Endodermal cell (in vitro differentiated cells): ENCODE measurements at regions not wholly inside any gene's neighbourhood (a gene's known extent, or its start where the extent isn't known, plus 50 kb on each side); places are given as distances from the start of the nearest gene placed in this dataset.

Experiments used
- DNase-seq: peaks from one replicate; pipeline ENCODE4 v3.0.0-alpha.2; 2017
- H3K27ac ChIP-seq: 2 replicates; pipeline ENCODE4 v1.5.1; 2013; ENCODE audit warnings: mild to moderate bottlenecking, low read depth, low read length, moderate library complexity
- H3K27me3 ChIP-seq: 2 replicates; pipeline ENCODE4 v1.6.1; 2013; ENCODE audit warnings: mild to moderate bottlenecking, low read length, moderate library complexity; ENCODE audit not compliant: insufficient read depth, control insufficient read depth, poor library complexity, severe bottlenecking
- H3K36me3 ChIP-seq: 2 replicates; pipeline ENCODE4 v1.7.0; 2013; ENCODE audit warnings: mild to moderate bottlenecking, low read length, moderate library complexity; ENCODE audit not compliant: control insufficient read depth, insufficient read depth
- H3K4me1 ChIP-seq: one replicate; pipeline ENCODE4 v1.7.0; 2013; ENCODE audit warnings: low read length; ENCODE audit not compliant: control insufficient read depth, insufficient read depth
- H3K4me3 ChIP-seq: 2 replicates; pipeline ENCODE4 v1.5.1; 2013; ENCODE audit warnings: mild to moderate bottlenecking, low read length, moderate library complexity
- H3K9ac ChIP-seq: 2 replicates; pipeline ENCODE4 v1.6.1; 2013; ENCODE audit warnings: mild to moderate bottlenecking, low read length, moderate library complexity; ENCODE audit not compliant: poor library complexity, severe bottlenecking; ENCODE audit errors: extremely low read depth
- H3K9me3 ChIP-seq: 2 replicates; pipeline ENCODE4 v1.6.1; 2013; ENCODE audit warnings: mild to moderate bottlenecking, low read length, moderate library complexity; ENCODE audit not compliant: control insufficient read depth
- H3K27ac Mint-ChIP-seq: 2 replicates; pipeline ENCODE4 v1.8.0; 2020; ENCODE audit warnings: mixed read lengths
- H3K27me3 Mint-ChIP-seq: 2 replicates; pipeline ENCODE4 v1.8.0; 2021; ENCODE audit warnings: mild to moderate bottlenecking, mixed read lengths; ENCODE audit not compliant: insufficient read depth
- H3K36me3 Mint-ChIP-seq: 2 replicates; pipeline ENCODE4 v1.8.0; 2020; ENCODE audit warnings: low read depth, mixed read lengths
- H3K4me1 Mint-ChIP-seq: 2 replicates; pipeline ENCODE4 v1.8.0; 2020; ENCODE audit warnings: mixed read lengths
- H3K4me3 Mint-ChIP-seq: 2 replicates; pipeline ENCODE4 v1.8.0; 2020; ENCODE audit warnings: mild to moderate bottlenecking, moderate library complexity, mixed read lengths
- H3K9me3 Mint-ChIP-seq: 2 replicates; pipeline ENCODE4 v1.8.0; 2020; ENCODE audit warnings: mild to moderate bottlenecking, mixed read lengths
- CTCF ChIP-seq: fragments of 200-600 bp; sonication (generic); conservative IDR thresholded peaks from 2 replicates; pipeline ENCODE4 v1.5.0; 2021; ENCODE audit warnings: antibody characterized with exemption, mild to moderate bottlenecking
- WGBS, 2 experiments: methylation state at CpG; one replicate each; pipeline versions ENCODE4 v1.1.5 to v1.1.7; 2013; ENCODE audit warnings: missing lambda C conversion rate in 2 of 2, mixed read lengths in 1 of 2; ENCODE audit not compliant: insufficient coverage in 1 of 2, insufficient read length in 1 of 2; 5-methylcytosine and 5-hydroxymethylcytosine counted together

- Mint-ChIP-seq H3K27ac (no peak overlapping the region), H3K9me3 (peaks cover 12% of the 10 kb centered on the region), H3K4me1 (no peaks in the 10 kb centered on the region), H3K36me3 (peaks cover 2% of the 10 kb centered on the region), H3K27me3 (no peaks in the 10 kb centered on the region), H3K4me3 (no peak overlapping the region)
- Histone ChIP-seq H3K9me3 (peaks cover 8% of the 10 kb centered on the region), H3K4me3 (no peak overlapping the region), H3K36me3 (no peaks in the 10 kb centered on the region), H3K9ac (no peak overlapping the region), H3K27me3 (no peaks in the 10 kb centered on the region), H3K27ac (no peak overlapping the region), H3K4me1 (no peaks in the 10 kb centered on the region)
- no peak for TF ChIP-seq CTCF
- 93% methylated on average over 7 of the region's 7 CpGs for WGBS, 2 experiments
- no peak for DNase-seq
Observed at GRCh38 chr6:163844357-163844756, 429.8 kb downstream of the QKI start.

- H3K27me3 Mint-ChIP-seq = no peaks in the 10 kb centered on the region
- Histone ChIP-seq H3K4me3 (no peak overlapping the region), H3K9ac (no peak overlapping the region), H3K9me3 (peaks cover 8% of the 10 kb centered on the region), H3K36me3 (no peaks in the 10 kb centered on the region), H3K27ac (no peak overlapping the region), H3K4me1 (no peaks in the 10 kb centered on the region), H3K27me3 (no peaks in the 10 kb centered on the region)
- DNase-seq = no peak
- WGBS, 2 experiments = 50 to 84% methylated on average over 1 to 3 of the region's 3 CpGs
- peaks cover 12% of the 10 kb centered on the region for H3K9me3 Mint-ChIP-seq
- no peak overlapping the region for H3K4me3 Mint-ChIP-seq
- no peak overlapping the region for H3K27ac Mint-ChIP-seq
- H3K4me1 Mint-ChIP-seq = peaks cover under 1% of the 10 kb centered on the region
- no peak for TF ChIP-seq CTCF
- H3K36me3 Mint-ChIP-seq = peaks cover 2% of the 10 kb centered on the region
Observed at GRCh38 chr6:163843218-163843617, 428.7 kb downstream of the QKI start.

GRCh38 chr6:163842467-163842866 lies 427.9 kb downstream of the QKI start:
- Histone ChIP-seq H3K4me1 (no peaks in the 10 kb centered on the region), H3K9ac (no peak overlapping the region), H3K36me3 (no peaks in the 10 kb centered on the region), H3K4me3 (no peak overlapping the region), H3K27ac (no peak overlapping the region), H3K27me3 (no peaks in the 10 kb centered on the region), H3K9me3 (peaks cover 8% of the 10 kb centered on the region)
- no peaks in the 10 kb centered on the region for H3K27me3 Mint-ChIP-seq
- H3K36me3 Mint-ChIP-seq = peaks cover 2% of the 10 kb centered on the region
- no peak for DNase-seq
- H3K9me3 Mint-ChIP-seq = peaks cover 12% of the 10 kb centered on the region
- no peak for TF ChIP-seq CTCF
- peaks cover 8% of the 10 kb centered on the region for H3K4me1 Mint-ChIP-seq
- no peak overlapping the region for H3K4me3 Mint-ChIP-seq
- no peak overlapping the region for H3K27ac Mint-ChIP-seq
